ENCODE measurements at regions not wholly inside any gene's neighbourhood (a gene's known extent, or its start where the extent isn't known, plus 50 kb on each side); places are given as distances from the start of the nearest gene placed in this dataset.
A peak's percentile ranks its signal among the peaks of the same experiment; 100 is the strongest.

GRCh38 chr11:33448461-33449130 is 191.4 kb downstream of the HIPK3 start:
- no peak for TF ChIP-seq CTCF (IDR thresholded peaks at IDR 0.05; ENCODE audit: extremely low read depth in 1 of 2, insufficient read depth in 1 of 2, low read depth in 1 of 2, low read length in 2 of 2)
- TF ChIP-seq FOS (IDR thresholded peaks at IDR 0.05; ENCODE audit: borderline replicate concordance, insufficient read depth, low read length), result peak; percentile 55
